Lower leg skin (tissue), 3 donors: ENCODE measurements at regions not wholly inside any gene's neighbourhood (a gene's known extent, or its start where the extent isn't known, plus 50 kb on each side); places are given as distances from the start of the nearest gene placed in this dataset.

ENCODE experiments used
- CTCF ChIP-seq, 3 donors: fragments of 450-650 bp; IDR thresholded peaks; one replicate each; pipeline ENCODE4 v1.5.1; 2016; ENCODE audit warnings: antibody characterized with exemption in 3 of 3, mild to moderate bottlenecking in 3 of 3, moderate library complexity in 2 of 3
- POLR2A ChIP-seq, 2 donors: fragments of 450-650 bp; IDR thresholded peaks; one replicate each; pipeline ENCODE4 v1.6.1; 2016 to 2017; ENCODE audit warnings: antibody characterized with exemption in 2 of 2, mild to moderate bottlenecking in 1 of 2, moderate library complexity in 1 of 2

GRCh38 chr10:78769526-78769925 is 299.2 kb upstream of the ZMIZ1 start:
- TF ChIP-seq CTCF (IDR thresholded peaks at IDR 0.05) (no peak), POLR2A (IDR thresholded peaks at IDR 0.05) (no peak)
